A549 (cell line): ENCODE measurements at regions not wholly inside any gene's neighbourhood (a gene's known extent, or its start where the extent isn't known, plus 50 kb on each side); places are given as distances from the start of the nearest gene placed in this dataset.

Experiments used
- ATAC-seq, 2 experiments: fragments of 200-7000 bp in 1 of 2; fragments of >200 bp in 1 of 2; cut with Nextera tagmentation in 1 of 2; cut with Tn5 transposase in 1 of 2; 3 replicates each; pipeline versions ENCODE4 v1.8.0 to v1.9.1; 2018 to 2020; ENCODE audit warnings: mild to moderate bottlenecking in 1 of 2, moderate library complexity in 1 of 2
- CTCF ChIA-PET: fragments of 300-600 bp; sonication (Branson Sonifier 250); formaldehyde crosslinking; extraction: SDS; loops from one replicate; lab custom pipeline; 2021; ENCODE audit warnings: antibody characterized with exemption, inconsistent platforms; lab: Yijun Ruan, JAX
- POLR2A ChIA-PET: fragments of 350-600 bp; formaldehyde crosslinking; extraction: SDS; loops from one replicate; lab custom pipeline; 2021; ENCODE audit warnings: antibody characterized with exemption, inconsistent platforms; lab: Yijun Ruan, JAX
- DNase-seq, 2 experiments: peaks; one replicate each; pipeline versions ENCODE4 v3.0.0 to v3.0.0-alpha.2; 2011 to 2016; ENCODE audit warnings: low read depth in 1 of 2, low spot score in 1 of 2
- FAIRE-seq: peaks from 2 replicates; lab custom pipeline; 2011; peaks lifted over from hg19 to GRCh38; lab: Jason Lieb, UNC
- H3K27ac ChIP-seq, 2 experiments: fragments of >200 bp; sonication (Bioruptor Twin); formaldehyde crosslinking; 3 replicates each; pipeline ENCODE4 v1.5.1; 2016 to 2017
- H3K4me1 ChIP-seq: fragments of >200 bp; sonication (Bioruptor Twin); formaldehyde crosslinking; 3 replicates; pipeline ENCODE4 v1.6.1; 2016
- H3K4me2 ChIP-seq: fragments of >200 bp; sonication (Bioruptor Twin); formaldehyde crosslinking; 3 replicates; pipeline ENCODE4 v1.6.1; 2016
- H3K4me3 ChIP-seq: fragments of >200 bp; sonication (Bioruptor Twin); formaldehyde crosslinking; 3 replicates; pipeline ENCODE4 v1.5.1; 2016
- H3K9me3 ChIP-seq: fragments of >200 bp; sonication (Bioruptor Twin); formaldehyde crosslinking; 3 replicates; pipeline ENCODE4 v1.6.1; 2016
- ATOH8 ChIP-seq: fragments of 250-450 bp; sonication (Bioruptor Pico); IDR thresholded peaks from 2 replicates; pipeline ENCODE4 v1.5.0; 2020; ENCODE audit warnings: low read depth, mild to moderate bottlenecking, moderate library complexity
- BCL3 ChIP-seq: fragments of >200 bp; sonication (Bioruptor Twin); formaldehyde crosslinking; IDR thresholded peaks from 3 replicates; pipeline ENCODE4 v1.6.1; 2016
- BHLHE40 ChIP-seq: IDR thresholded peaks from 2 replicates; pipeline ENCODE4 v1.6.1; 2012; ENCODE audit warnings: low read depth, low read length, inconsistent platforms
- CEBPB ChIP-seq, 2 experiments: fragments of >200 bp in 1 of 2; sonication (Bioruptor Twin) in 1 of 2; formaldehyde crosslinking in 1 of 2; IDR thresholded peaks; 2 replicates each; pipeline ENCODE4 v1.6.1; 2012 to 2016
- CTCF ChIP-seq: fragments of >200 bp; sonication (Bioruptor Twin); formaldehyde crosslinking; IDR thresholded peaks from 3 replicates; pipeline ENCODE4 v1.5.1; 2016
- ELK1 ChIP-seq: fragments of 150-350 bp; IDR thresholded peaks from 2 replicates; pipeline ENCODE4 v1.6.1; 2014; ENCODE audit warnings: low read depth, mild to moderate bottlenecking, low read length
- EP300 ChIP-seq, 2 experiments: fragments of >200 bp; sonication (Bioruptor Twin); formaldehyde crosslinking; IDR thresholded peaks; 2 replicates in 1 of 2; 3 replicates in 1 of 2; pipeline ENCODE4 v1.6.1; 2016 to 2017
- FOSB ChIP-seq: fragments of 250-450 bp; sonication (Bioruptor Pico); IDR thresholded peaks from 2 replicates; pipeline ENCODE4 v1.5.0; 2020; ENCODE audit warnings: mild to moderate bottlenecking, moderate library complexity
- FOXS1 ChIP-seq: fragments of 250-450 bp; sonication (Bioruptor Pico); IDR thresholded peaks from 2 replicates; pipeline ENCODE4 v1.5.0; 2020; ENCODE audit warnings: mild to moderate bottlenecking, moderate library complexity
- GATA3 ChIP-seq: IDR thresholded peaks from 2 replicates; pipeline ENCODE4 v1.6.1; 2012; ENCODE audit warnings: borderline replicate concordance
- HOXA7 ChIP-seq: fragments of 250-450 bp; sonication (Bioruptor Pico); IDR thresholded peaks from 2 replicates; pipeline ENCODE4 v1.5.0; 2020; ENCODE audit warnings: mild to moderate bottlenecking, moderate library complexity
- JUN ChIP-seq, 2 experiments: fragments of >200 bp; sonication (Bioruptor Twin); formaldehyde crosslinking; IDR thresholded peaks; 2 replicates in 1 of 2; 3 replicates in 1 of 2; pipeline ENCODE4 v1.6.1; 2016 to 2017
- KDM1A ChIP-seq: fragments of 200-600 bp; sonication (generic); IDR thresholded peaks from 2 replicates; pipeline ENCODE4 v1.6.1; 2016; ENCODE audit warnings: low read depth, mild to moderate bottlenecking
- KDM5A ChIP-seq: fragments of 200-600 bp; sonication (generic); IDR thresholded peaks from 2 replicates; pipeline ENCODE4 v1.6.1; 2016; ENCODE audit warnings: antibody characterized with exemption, mild to moderate bottlenecking
- MAFK ChIP-seq: fragments of 450-650 bp; IDR thresholded peaks from 2 replicates; pipeline ENCODE4 v1.6.1; 2014; ENCODE audit not compliant: partially characterized antibody
- MYC ChIP-seq: IDR thresholded peaks from 2 replicates; pipeline ENCODE4 v1.6.1; 2012; ENCODE audit warnings: mild to moderate bottlenecking, inconsistent platforms, low read length, improper control_type of control experiment, borderline replicate concordance
- PBX3 ChIP-seq: IDR thresholded peaks from 2 replicates; pipeline ENCODE4 v1.6.1; 2012
- POLR2AphosphoS2 ChIP-seq: conservative IDR thresholded peaks from 2 replicates; pipeline ENCODE4 v1.6.1; 2012; ENCODE audit warnings: low read length, improper control_type of control experiment, inconsistent platforms
- RAD21 ChIP-seq, 2 experiments: fragments of >200 bp in 1 of 2; sonication (Bioruptor Twin) in 1 of 2; formaldehyde crosslinking in 1 of 2; IDR thresholded peaks in 1 of 2; conservative IDR thresholded peaks in 1 of 2; 2 replicates in 1 of 2; 3 replicates in 1 of 2; pipeline ENCODE4 v1.6.1; 2012 to 2018; ENCODE audit warnings: inconsistent platforms in 1 of 2
- RARB ChIP-seq: fragments of 250-450 bp; sonication (Bioruptor Pico); IDR thresholded peaks from 2 replicates; pipeline ENCODE4 v1.8.0; 2021; ENCODE audit warnings: mild to moderate bottlenecking, moderate library complexity
- RCOR1 ChIP-seq: fragments of 150-350 bp; IDR thresholded peaks from 2 replicates; pipeline ENCODE4 v1.6.1; 2014; ENCODE audit warnings: antibody characterized with exemption, low read length, low read depth
- RFX5 ChIP-seq: fragments of 450-650 bp; IDR thresholded peaks from 2 replicates; pipeline ENCODE4 v1.7.1; 2014; ENCODE audit warnings: antibody characterized with exemption, mild to moderate bottlenecking, moderate library complexity
- RNF2 ChIP-seq: fragments of 200-600 bp; sonication (generic); IDR thresholded peaks from 2 replicates; pipeline ENCODE4 v1.6.1; 2016; ENCODE audit warnings: low read depth, mild to moderate bottlenecking, antibody characterized with exemption, moderate library complexity, borderline replicate concordance
- SMC3 ChIP-seq: fragments of >200 bp; sonication (Bioruptor Twin); formaldehyde crosslinking; IDR thresholded peaks from 3 replicates; pipeline ENCODE4 v1.6.1; 2018; ENCODE audit warnings: inconsistent platforms
- SREBF2 ChIP-seq: fragments of 450-650 bp; IDR thresholded peaks from 2 replicates; pipeline ENCODE4 v1.6.1; 2014; ENCODE audit warnings: mild to moderate bottlenecking, moderate library complexity
- TP53 ChIP-seq: fragments of 250-450 bp; sonication (Bioruptor Pico); IDR thresholded peaks from 2 replicates; pipeline ENCODE4 v1.5.0; 2021; ENCODE audit warnings: mild to moderate bottlenecking, moderate library complexity
- USF2 ChIP-seq: fragments of 450-650 bp; IDR thresholded peaks from 2 replicates; pipeline ENCODE4 v1.6.1; 2014; ENCODE audit warnings: antibody characterized with exemption
- ZC3H11A ChIP-seq: fragments of 450-650 bp; IDR thresholded peaks from 2 replicates; pipeline ENCODE4 v1.6.1; 2014; ENCODE audit warnings: antibody characterized with exemption, mild to moderate bottlenecking
- ZFP36 ChIP-seq: fragments of 450-650 bp; IDR thresholded peaks from 2 replicates; pipeline ENCODE4 v1.6.1; 2014; ENCODE audit warnings: borderline replicate concordance; ENCODE audit not compliant: partially characterized antibody
- ZSCAN20 ChIP-seq: fragments of 250-450 bp; sonication (Bioruptor Pico); IDR thresholded peaks from 2 replicates; pipeline ENCODE4 v1.8.0; 2022; ENCODE audit warnings: mild to moderate bottlenecking, moderate library complexity
- WGBS: methylation state at CpG from one replicate; pipeline ENCODE4 v1.1.6; 2017; ENCODE audit errors: missing lambda C conversion rate; 5-methylcytosine and 5-hydroxymethylcytosine counted together

GRCh38 chr11:130548491-130548833, 100.0 kb downstream of the ADAMTS15 start:
- WGBS, result 38% methylated on average over 1 of the region's 1 CpG
- Histone ChIP-seq H3K4me3 (no peak overlapping the region), H3K27ac (no peak overlapping the region), H3K4me2 (no peak overlapping the region), H3K9me3 (no peaks in the 10 kb centered on the region), H3K4me1 (no peaks in the 10 kb centered on the region)
- ChIA-PET POLR2A (no interaction called here), CTCF (interaction anchor here (1.3 kb wide), 1 partner anchor 87 kb away, joined by 3 read pairs; no protein-coding TSS in a partner anchor)
- DNase-seq (no peak), ATAC-seq (no peak), FAIRE-seq (no peak)
- no peak for TF ChIP-seq PBX3
- no peak for TF ChIP-seq EP300 (IDR thresholded peaks at IDR 0.05)
- no peak for TF ChIP-seq POLR2AphosphoS2
- no peak for TF ChIP-seq RAD21 (conservative IDR thresholded peaks at IDR 0.05 in 1 of 2, IDR thresholded peaks at IDR 0.05 in 1 of 2)
- no peak for TF ChIP-seq GATA3
- TF ChIP-seq ZFP36, result no peak
- TF ChIP-seq TP53 (CRISPR knock-in tag), result no peak
- no peak for TF ChIP-seq JUN (IDR thresholded peaks at IDR 0.05)
- no peak for TF ChIP-seq RARB
- no peak for TF ChIP-seq RCOR1
- no peak for TF ChIP-seq FOSB (CRISPR knock-in tag)
- TF ChIP-seq RNF2, result no peak
- TF ChIP-seq RFX5, result no peak
- no peak for TF ChIP-seq KDM1A
- TF ChIP-seq SREBF2, result no peak
- TF ChIP-seq BCL3, result no peak
- TF ChIP-seq BHLHE40, result no peak
- TF ChIP-seq FOXS1 (CRISPR knock-in tag), result no peak
- no peak for TF ChIP-seq USF2

- 57% methylated on average over 3 of the region's 4 CpGs for WGBS
- FAIRE-seq (no peak), DNase-seq (peak in 1 of 2 experiments; percentile 4), ATAC-seq (no peak)
- Histone ChIP-seq H3K9me3 (no peaks in the 10 kb centered on the region), H3K4me3 (no peak overlapping the region), H3K4me2 (no peak overlapping the region), H3K4me1 (no peaks in the 10 kb centered on the region), H3K27ac (peak overlapping the region in 1 of 2 experiments; percentile 26; a peak in 1 of 6 replicates)
- POLR2A ChIA-PET, result no interaction called here
- CTCF ChIA-PET, result interaction anchor here (0.9 to 1.3 kb wide), 2 partner anchors 86 to 108 kb away, joined by 3 read pairs; no protein-coding TSS in a partner anchor
- TF ChIP-seq CEBPB (IDR thresholded peaks at IDR 0.05), result no peak
- no peak for TF ChIP-seq HOXA7 (CRISPR knock-in tag)
- no peak for TF ChIP-seq KDM5A
- TF ChIP-seq BCL3, result no peak
- TF ChIP-seq ZC3H11A, result no peak
- no peak for TF ChIP-seq ATOH8
- no peak for TF ChIP-seq JUN (IDR thresholded peaks at IDR 0.05)
- TF ChIP-seq KDM1A, result no peak
- no peak for TF ChIP-seq MAFK
- no peak for TF ChIP-seq TP53 (CRISPR knock-in tag)
- TF ChIP-seq SMC3, result no peak
- no peak for TF ChIP-seq ZSCAN20
- TF ChIP-seq ELK1, result no peak
- no peak for TF ChIP-seq CTCF
- no peak for TF ChIP-seq MYC
- TF ChIP-seq RCOR1, result no peak
Measured at GRCh38 chr11:130549393-130549999, 101.1 kb downstream of the ADAMTS15 start.
